NT2/D1 (cell line): ENCODE measurements at regions not wholly inside any gene's neighbourhood (a gene's known extent, or its start where the extent isn't known, plus 50 kb on each side); places are given as distances from the start of the nearest gene placed in this dataset.

Experiments
- SUZ12 ChIP-seq: IDR thresholded peaks from 2 replicates; pipeline ENCODE4 v1.6.1; 2011; ENCODE audit not compliant: insufficient read length, insufficient read depth; ENCODE audit errors: extremely low read depth
- YY1 ChIP-seq: IDR thresholded peaks from 2 replicates; pipeline ENCODE4 v1.6.1; 2011; ENCODE audit not compliant: insufficient read length, insufficient read depth

DNA sequence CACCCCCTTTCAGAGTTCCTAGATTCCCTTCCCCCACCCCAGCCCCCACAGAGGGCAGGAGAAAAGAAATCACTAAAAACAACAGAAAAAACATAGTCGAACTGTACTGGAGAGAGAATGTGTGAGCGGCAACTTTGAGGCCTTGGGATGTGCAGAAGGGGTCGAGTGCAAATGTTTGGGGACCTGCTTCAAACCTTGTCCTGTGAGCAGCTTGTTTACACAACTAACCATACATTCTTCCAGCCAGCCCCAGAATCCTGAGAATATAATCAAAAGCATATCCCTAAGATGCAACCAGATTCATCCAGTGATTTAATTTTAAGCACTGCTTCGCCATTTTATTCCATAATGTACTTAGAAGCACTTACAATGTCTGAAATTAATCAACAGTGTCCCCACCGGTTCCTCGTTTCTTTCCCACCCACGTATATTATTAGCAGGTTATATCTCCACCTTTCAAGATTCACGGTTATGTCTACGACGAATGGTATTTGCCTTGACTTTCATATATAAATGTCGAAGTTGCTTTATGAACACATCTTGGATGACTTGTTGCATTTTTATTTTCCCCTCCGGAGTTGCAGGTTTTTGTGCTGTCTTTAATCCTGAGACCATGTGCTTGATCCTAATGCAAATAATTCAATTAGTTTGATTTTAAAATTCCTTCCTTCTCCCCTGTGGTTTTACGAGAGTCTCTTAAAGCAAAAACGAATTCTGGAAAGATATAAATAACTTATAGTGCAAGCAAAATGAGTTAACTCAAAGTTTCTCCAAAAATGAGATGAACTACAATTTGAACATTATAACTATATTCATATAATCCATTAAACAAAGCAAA is 107.6 kb downstream of the ZIC5 start:
- TF ChIP-seq YY1: no peak
- TF ChIP-seq SUZ12: no peak
